Memory B cell (primary cell): ENCODE measurements at regions not wholly inside any gene's neighbourhood (a gene's known extent, or its start where the extent isn't known, plus 50 kb on each side); places are given as distances from the start of the nearest gene placed in this dataset.
"Not testable (repeated sequence)": the region's sequence is repeated elsewhere in the genome, so short reads cannot be mapped to it uniquely, and the experiment has no call there.

Experiments
- ATAC-seq: fragments of 150-1000 bp; cut with Tn5 transposase; 2 replicates; pipeline ENCODE4 v1.10.0; 2021; ENCODE audit warnings: low read depth, mild to moderate bottlenecking, moderate library complexity
- DNase-seq, 2 donors: peaks; one replicate each; pipeline ENCODE4 v3.0.0; 2022; ENCODE audit warnings: low spot score in 2 of 2
- H3K27ac Mint-ChIP-seq: one replicate; pipeline ENCODE4 v1.8.0; 2022; ENCODE audit warnings: mild to moderate bottlenecking, moderate library complexity, mixed read lengths
- H3K27me3 Mint-ChIP-seq: one replicate; pipeline ENCODE4 v1.8.0; 2022; ENCODE audit warnings: mixed read lengths
- H3K36me3 Mint-ChIP-seq: one replicate; pipeline ENCODE4 v1.8.0; 2022; ENCODE audit warnings: mild to moderate bottlenecking, mixed read lengths
- H3K4me1 Mint-ChIP-seq: one replicate; pipeline ENCODE4 v1.8.0; 2022; ENCODE audit warnings: mixed read lengths
- H3K4me3 Mint-ChIP-seq: one replicate; pipeline ENCODE4 v1.8.0; 2022; ENCODE audit warnings: mild to moderate bottlenecking, moderate library complexity, mixed read lengths
- H3K9me3 Mint-ChIP-seq: one replicate; pipeline ENCODE4 v1.8.0; 2022; ENCODE audit warnings: mixed read lengths

GRCh38 chrX:1877780-1878179, 262.9 kb downstream of the ASMT start:
- Mint-ChIP-seq H3K27ac (no peak overlapping the region), H3K36me3 (peaks cover 11% of the 10 kb centered on the region), H3K4me3 (no peak overlapping the region), H3K4me1 (no peaks in the 10 kb centered on the region), H3K9me3 (peaks cover 11% of the 10 kb centered on the region), H3K27me3 (peaks cover 15% of the 10 kb centered on the region)
- ATAC-seq (no peak), DNase-seq (no peak)

- not testable (repeated sequence) for H3K27me3 Mint-ChIP-seq, DNase-seq, H3K4me1 Mint-ChIP-seq, H3K36me3 Mint-ChIP-seq, H3K4me3 Mint-ChIP-seq, ATAC-seq
- Mint-ChIP-seq H3K27ac (peak overlapping the region; percentile 18), H3K9me3 (peaks cover 10% of the 10 kb centered on the region)
Observed at GRCh38 chrX:1880884-1881817, 266.3 kb downstream of the ASMT start.

GRCh38 chrX:1883772-1884171, 268.9 kb downstream of the ASMT start:
- ATAC-seq (no peak), DNase-seq (no peak)
- peaks cover 3% of the 10 kb centered on the region for H3K36me3 Mint-ChIP-seq

GRCh38 chrX:1884446-1884845, 269.6 kb downstream of the ASMT start:
- Mint-ChIP-seq H3K36me3 (peaks cover 3% of the 10 kb centered on the region), H3K4me3 (no peak overlapping the region), H3K4me1 (no peaks in the 10 kb centered on the region), H3K27ac (no peak overlapping the region), H3K27me3 (peaks cover 5% of the 10 kb centered on the region), H3K9me3 (peaks cover 10% of the 10 kb centered on the region)
- DNase-seq (no peak), ATAC-seq (no peak)

More at GRCh38 chrX:1883772-1884171, 268.9 kb downstream of the ASMT start:
- Mint-ChIP-seq H3K9me3 (peaks cover 10% of the 10 kb centered on the region), H3K27me3 (peaks cover 5% of the 10 kb centered on the region), H3K4me1 (no peaks in the 10 kb centered on the region), H3K27ac (no peak overlapping the region), H3K4me3 (no peak overlapping the region)

GRCh38 chrX:1885116-1885515, 270.3 kb downstream of the ASMT start:
- H3K4me1 Mint-ChIP-seq, result no peaks in the 10 kb centered on the region
- ATAC-seq (no peak), DNase-seq (no peak)
- H3K4me3 Mint-ChIP-seq, result no peak overlapping the region
- H3K9me3 Mint-ChIP-seq, result peaks cover 10% of the 10 kb centered on the region
- H3K27me3 Mint-ChIP-seq, result peaks cover 7% of the 10 kb centered on the region
- H3K27ac Mint-ChIP-seq, result no peak overlapping the region
- H3K36me3 Mint-ChIP-seq, result peaks cover 3% of the 10 kb centered on the region

- not testable (repeated sequence) for DNase-seq, H3K4me1 Mint-ChIP-seq, ATAC-seq, H3K27ac Mint-ChIP-seq, H3K9me3 Mint-ChIP-seq, H3K36me3 Mint-ChIP-seq, H3K27me3 Mint-ChIP-seq, H3K4me3 Mint-ChIP-seq
Observed at GRCh38 chrX:1888305-1888704, 273.4 kb downstream of the ASMT start.

GRCh38 chrX:1894026-1894294, 279.1 kb downstream of the ASMT start:
- H3K4me3 Mint-ChIP-seq, result no peak overlapping the region
- H3K36me3 Mint-ChIP-seq, result no peaks in the 10 kb centered on the region
- no peaks in the 10 kb centered on the region for H3K4me1 Mint-ChIP-seq
- H3K27me3 Mint-ChIP-seq, result peaks cover 4% of the 10 kb centered on the region
- ATAC-seq (no peak), DNase-seq (no peak)
- H3K9me3 Mint-ChIP-seq, result no peaks in the 10 kb centered on the region
- no peak overlapping the region for H3K27ac Mint-ChIP-seq

- H3K4me1 Mint-ChIP-seq, result no peaks in the 10 kb centered on the region
- no peak for DNase-seq
- peaks cover 3% of the 10 kb centered on the region for H3K27me3 Mint-ChIP-seq
- no peaks in the 10 kb centered on the region for H3K36me3 Mint-ChIP-seq
- ATAC-seq, result no peak
- H3K9me3 Mint-ChIP-seq, result no peaks in the 10 kb centered on the region
- no peak overlapping the region for H3K4me3 Mint-ChIP-seq
- no peak overlapping the region for H3K27ac Mint-ChIP-seq
Observed at GRCh38 chrX:1894740-1895139, 279.9 kb downstream of the ASMT start.

GRCh38 chrX:1895583-1895982, 280.7 kb downstream of the ASMT start:
- no peaks in the 10 kb centered on the region for H3K4me1 Mint-ChIP-seq
- no peak overlapping the region for H3K27ac Mint-ChIP-seq
- DNase-seq (no peak), ATAC-seq (no peak)
- H3K4me3 Mint-ChIP-seq, result no peak overlapping the region
- H3K36me3 Mint-ChIP-seq, result no peaks in the 10 kb centered on the region
- H3K27me3 Mint-ChIP-seq, result peaks cover 3% of the 10 kb centered on the region
- no peaks in the 10 kb centered on the region for H3K9me3 Mint-ChIP-seq

- no peak overlapping the region for H3K4me3 Mint-ChIP-seq
- H3K36me3 Mint-ChIP-seq, result no peaks in the 10 kb centered on the region
- no peak for DNase-seq
- no peak for ATAC-seq
- H3K9me3 Mint-ChIP-seq, result no peaks in the 10 kb centered on the region
- H3K27ac Mint-ChIP-seq, result no peak overlapping the region
- peaks cover 3% of the 10 kb centered on the region for H3K27me3 Mint-ChIP-seq
- H3K4me1 Mint-ChIP-seq, result no peaks in the 10 kb centered on the region
Observed at GRCh38 chrX:1899841-1900240, 285.0 kb downstream of the ASMT start.

GRCh38 chrX:1902901-1903235, 288.0 kb downstream of the ASMT start:
- Mint-ChIP-seq H3K36me3 (no peaks in the 10 kb centered on the region), H3K4me1 (no peaks in the 10 kb centered on the region), H3K9me3 (no peaks in the 10 kb centered on the region), H3K27ac (no peak overlapping the region), H3K4me3 (no peak overlapping the region), H3K27me3 (peaks cover 5% of the 10 kb centered on the region)
- DNase-seq (no peak), ATAC-seq (no peak)

- Mint-ChIP-seq H3K36me3 (no peaks in the 10 kb centered on the region), H3K4me1 (no peaks in the 10 kb centered on the region), H3K27me3 (peaks cover 5% of the 10 kb centered on the region), H3K4me3 (no peak overlapping the region), H3K9me3 (no peaks in the 10 kb centered on the region), H3K27ac (no peak overlapping the region)
- DNase-seq, result no peak
- ATAC-seq, result no peak
Observed at GRCh38 chrX:1903236-1903935, 288.5 kb downstream of the ASMT start.

GRCh38 chrX:1904663-1905218, 289.9 kb downstream of the ASMT start:
- no peaks in the 10 kb centered on the region for H3K4me1 Mint-ChIP-seq

GRCh38 chrX:1906028-1906427, 291.2 kb downstream of the ASMT start:
- Mint-ChIP-seq H3K36me3 (peaks cover 6% of the 10 kb centered on the region), H3K27me3 (peaks cover 4% of the 10 kb centered on the region), H3K9me3 (peaks cover 8% of the 10 kb centered on the region), H3K27ac (no peak overlapping the region), H3K4me1 (peaks cover 9% of the 10 kb centered on the region), H3K4me3 (no peak overlapping the region)
- no peak for ATAC-seq
- no peak for DNase-seq

More at GRCh38 chrX:1904663-1905218, 289.9 kb downstream of the ASMT start:
- Mint-ChIP-seq H3K27me3 (peaks cover 3% of the 10 kb centered on the region), H3K36me3 (no peaks in the 10 kb centered on the region), H3K27ac (no peak overlapping the region), H3K9me3 (no peaks in the 10 kb centered on the region), H3K4me3 (no peak overlapping the region)
- DNase-seq (no peak), ATAC-seq (no peak)
